WTC11 (cell line): ENCODE measurements at regions not wholly inside any gene's neighbourhood (a gene's known extent, or its start where the extent isn't known, plus 50 kb on each side); places are given as distances from the start of the nearest gene placed in this dataset.

ENCODE experiments used
- ATAC-seq: fragments of 200-7000 bp; cut with Tn5 transposase; 2 replicates; pipeline ENCODE4 v1.10.0; 2021; ENCODE audit warnings: mild to moderate bottlenecking, moderate library complexity
- CTCF ChIA-PET: fragments of 300-600 bp; sonication (Branson Sonifier 250); formaldehyde crosslinking; loops from one replicate; lab custom pipeline; 2021; ENCODE audit warnings: antibody characterized with exemption; lab: Charles Lee
- POLR2A ChIA-PET: fragments of 350-600 bp; sonication (Branson Sonifier 250); formaldehyde crosslinking; loops from one replicate; lab custom pipeline; 2021; ENCODE audit warnings: antibody characterized with exemption; lab: Charles Lee
- DNase-seq: peaks from one replicate; pipeline ENCODE4 v3.0.0; 2021; ENCODE audit warnings: low spot score
- H3K27ac Mint-ChIP-seq: 2 replicates; pipeline ENCODE4 v1.8.0; 2021; ENCODE audit warnings: mixed read lengths
- H3K27me3 Mint-ChIP-seq: 2 replicates; pipeline ENCODE4 v1.8.0; 2021; ENCODE audit warnings: low read depth, mild to moderate bottlenecking, moderate library complexity, mixed read lengths
- H3K36me3 Mint-ChIP-seq: 2 replicates; pipeline ENCODE4 v1.8.0; 2021; ENCODE audit warnings: mixed read lengths
- H3K4me1 Mint-ChIP-seq: 2 replicates; pipeline ENCODE4 v1.8.0; 2022; ENCODE audit warnings: mixed read lengths
- H3K4me3 Mint-ChIP-seq: 2 replicates; pipeline ENCODE4 v1.8.0; 2021; ENCODE audit warnings: mild to moderate bottlenecking, moderate library complexity, mixed read lengths
- H3K9me3 Mint-ChIP-seq: 2 replicates; pipeline ENCODE4 v1.8.0; 2021; ENCODE audit warnings: mixed read lengths
- CREM ChIP-seq: sonication (generic); formaldehyde crosslinking; IDR thresholded peaks from 2 replicates; pipeline ENCODE4 v1.8.1; 2022; ENCODE audit warnings: mild to moderate bottlenecking, missing genetic modification reagents, moderate library complexity
- EMX1 ChIP-seq: fragments of 250-450 bp; sonication (Bioruptor Pico); IDR thresholded peaks from 2 replicates; pipeline ENCODE4 v1.8.0; 2021; ENCODE audit warnings: mild to moderate bottlenecking
- GABPB1 ChIP-seq: sonication (generic); formaldehyde crosslinking; IDR thresholded peaks from 2 replicates; pipeline ENCODE4 v1.8.1; 2023; ENCODE audit warnings: mild to moderate bottlenecking, missing genetic modification reagents
- HMGA2 ChIP-seq: fragments of 250-450 bp; sonication (Bioruptor Pico); IDR thresholded peaks from 2 replicates; pipeline ENCODE4 v1.4.0; 2021; ENCODE audit warnings: mild to moderate bottlenecking, moderate library complexity
- NFE2L1 ChIP-seq: sonication (generic); formaldehyde crosslinking; IDR thresholded peaks from 2 replicates; pipeline ENCODE4 v1.8.1; 2023; ENCODE audit warnings: missing genetic modification reagents
- NR3C1 ChIP-seq: sonication (generic); formaldehyde crosslinking; conservative IDR thresholded peaks from 2 replicates; pipeline ENCODE4 v1.8.1; 2023; ENCODE audit warnings: low read depth, mild to moderate bottlenecking, missing genetic modification reagents
- RELA ChIP-seq: sonication (generic); formaldehyde crosslinking; IDR thresholded peaks from 2 replicates; pipeline ENCODE4 v1.8.1; 2022; ENCODE audit warnings: missing genetic modification reagents, mild to moderate bottlenecking, borderline replicate concordance
- RORB ChIP-seq: fragments of 250-450 bp; sonication (Bioruptor Pico); IDR thresholded peaks from 2 replicates; pipeline ENCODE4 v1.9.0; 2021; ENCODE audit warnings: mild to moderate bottlenecking
- SOX15 ChIP-seq: fragments of 250-450 bp; sonication (Bioruptor Pico); IDR thresholded peaks from 2 replicates; pipeline ENCODE4 v1.9.0; 2021; ENCODE audit warnings: mild to moderate bottlenecking
- SP1 ChIP-seq: sonication (generic); formaldehyde crosslinking; conservative IDR thresholded peaks from 2 replicates; pipeline ENCODE4 v1.8.1; 2022; ENCODE audit warnings: missing genetic modification reagents
- TEAD4 ChIP-seq: sonication (generic); formaldehyde crosslinking; IDR thresholded peaks from 2 replicates; pipeline ENCODE4 v1.8.0; 2022; ENCODE audit warnings: mild to moderate bottlenecking, missing genetic modification reagents
- ZNF138 ChIP-seq: sonication (generic); formaldehyde crosslinking; conservative IDR thresholded peaks from 2 replicates; pipeline ENCODE4 v1.8.1; 2022; ENCODE audit warnings: mild to moderate bottlenecking, moderate library complexity, missing genetic modification reagents
- ZNF219 ChIP-seq: sonication (generic); formaldehyde crosslinking; IDR thresholded peaks from 2 replicates; pipeline ENCODE4 v1.8.0; 2023; ENCODE audit warnings: missing genetic modification reagents, mild to moderate bottlenecking, borderline replicate concordance
- ZNF263 ChIP-seq: sonication (generic); formaldehyde crosslinking; IDR thresholded peaks from 2 replicates; pipeline ENCODE4 v1.8.1; 2022; ENCODE audit warnings: low read depth, mild to moderate bottlenecking, moderate library complexity, missing genetic modification reagents
- ZNF317 ChIP-seq: sonication (generic); formaldehyde crosslinking; IDR thresholded peaks from 2 replicates; pipeline ENCODE4 v1.8.1; 2023; ENCODE audit warnings: low read depth, mild to moderate bottlenecking, moderate library complexity, missing genetic modification reagents, borderline replicate concordance
- ZNF396 ChIP-seq: fragments of 250-450 bp; sonication (Bioruptor Pico); IDR thresholded peaks from 2 replicates; pipeline ENCODE4 v1.8.0; 2021; ENCODE audit warnings: mild to moderate bottlenecking, moderate library complexity, borderline replicate concordance
- ZNF671 ChIP-seq: fragments of 250-450 bp; sonication (Bioruptor Pico); IDR thresholded peaks from 2 replicates; pipeline ENCODE4 v1.8.0; 2021; ENCODE audit warnings: mild to moderate bottlenecking
- TF ChIP-seq, protein P1 (sequence below): sonication (generic); formaldehyde crosslinking; IDR thresholded peaks from 2 replicates; pipeline ENCODE4 v1.8.0; 2022; ENCODE audit warnings: missing genetic modification reagents
- TF ChIP-seq, protein P2 (sequence below): sonication (generic); formaldehyde crosslinking; IDR thresholded peaks from 2 replicates; pipeline ENCODE4 v1.8.1; 2023; ENCODE audit warnings: mild to moderate bottlenecking, missing genetic modification reagents, moderate library complexity
- TF ChIP-seq, protein P3 (sequence below): fragments of 250-450 bp; sonication (Bioruptor Pico); IDR thresholded peaks from 2 replicates; pipeline ENCODE4 v1.8.0; 2021; ENCODE audit warnings: mild to moderate bottlenecking

DNA sequence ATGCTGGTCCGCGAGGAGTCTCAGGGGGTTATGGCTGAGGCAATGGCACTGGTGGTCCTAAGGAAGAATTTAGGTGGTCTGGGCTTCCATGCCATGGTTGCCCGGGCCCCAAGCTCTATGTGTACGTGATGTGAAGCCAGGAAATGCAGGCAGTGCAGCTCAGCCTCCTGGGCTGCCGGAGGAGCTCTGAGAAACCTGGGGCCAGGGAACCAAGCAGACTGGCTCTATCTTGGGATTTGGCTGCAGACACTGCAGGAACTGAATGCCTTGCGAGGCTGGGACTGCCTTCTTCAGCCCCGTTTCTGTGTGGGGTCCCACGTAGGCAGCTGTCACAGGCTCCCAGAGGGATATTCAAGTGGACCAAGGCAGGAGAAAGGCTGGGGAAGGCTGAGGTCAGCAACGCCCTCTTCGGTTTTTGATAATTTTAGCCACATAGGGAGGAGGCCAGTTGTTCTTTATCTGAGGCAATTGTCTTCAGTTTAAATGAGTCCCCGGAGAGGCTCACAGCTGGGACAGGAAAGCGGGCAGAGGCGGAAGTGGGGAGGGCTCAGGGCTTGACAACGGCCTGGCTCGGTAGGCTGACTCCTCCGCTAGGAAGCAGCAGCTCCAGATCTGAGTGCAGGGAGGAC lies 77.7 kb downstream of the RHOB start:
- peaks cover 7% of the 10 kb centered on the region for H3K4me1 Mint-ChIP-seq
- DNase-seq (no peak), ATAC-seq (no peak; the same call in 1 of the 2 replicates)
- POLR2A ChIA-PET = no interaction called here
- H3K9me3 Mint-ChIP-seq = no peaks in the 10 kb centered on the region
- H3K4me3 Mint-ChIP-seq = no peak overlapping the region
- no peaks in the 10 kb centered on the region for H3K36me3 Mint-ChIP-seq
- H3K27me3 Mint-ChIP-seq = no peaks in the 10 kb centered on the region; the same call in 1 of the 2 replicates
- CTCF ChIA-PET = interaction anchor here (0.7 to 1.4 kb wide), 5 partner anchors 13 to 137 kb away, joined by 3 to 5 read pairs (median 3); no protein-coding TSS in a partner anchor
- no peak overlapping the region for H3K27ac Mint-ChIP-seq
- TF ChIP-seq NFE2L1 (CRISPR knock-in tag) = no peak
- TF ChIP-seq RORB (CRISPR knock-in tag) = no peak
- no peak for TF ChIP-seq ZNF317 (CRISPR knock-in tag)
- no peak for TF ChIP-seq ZNF219
- no peak for TF ChIP-seq ZNF263

DNA sequence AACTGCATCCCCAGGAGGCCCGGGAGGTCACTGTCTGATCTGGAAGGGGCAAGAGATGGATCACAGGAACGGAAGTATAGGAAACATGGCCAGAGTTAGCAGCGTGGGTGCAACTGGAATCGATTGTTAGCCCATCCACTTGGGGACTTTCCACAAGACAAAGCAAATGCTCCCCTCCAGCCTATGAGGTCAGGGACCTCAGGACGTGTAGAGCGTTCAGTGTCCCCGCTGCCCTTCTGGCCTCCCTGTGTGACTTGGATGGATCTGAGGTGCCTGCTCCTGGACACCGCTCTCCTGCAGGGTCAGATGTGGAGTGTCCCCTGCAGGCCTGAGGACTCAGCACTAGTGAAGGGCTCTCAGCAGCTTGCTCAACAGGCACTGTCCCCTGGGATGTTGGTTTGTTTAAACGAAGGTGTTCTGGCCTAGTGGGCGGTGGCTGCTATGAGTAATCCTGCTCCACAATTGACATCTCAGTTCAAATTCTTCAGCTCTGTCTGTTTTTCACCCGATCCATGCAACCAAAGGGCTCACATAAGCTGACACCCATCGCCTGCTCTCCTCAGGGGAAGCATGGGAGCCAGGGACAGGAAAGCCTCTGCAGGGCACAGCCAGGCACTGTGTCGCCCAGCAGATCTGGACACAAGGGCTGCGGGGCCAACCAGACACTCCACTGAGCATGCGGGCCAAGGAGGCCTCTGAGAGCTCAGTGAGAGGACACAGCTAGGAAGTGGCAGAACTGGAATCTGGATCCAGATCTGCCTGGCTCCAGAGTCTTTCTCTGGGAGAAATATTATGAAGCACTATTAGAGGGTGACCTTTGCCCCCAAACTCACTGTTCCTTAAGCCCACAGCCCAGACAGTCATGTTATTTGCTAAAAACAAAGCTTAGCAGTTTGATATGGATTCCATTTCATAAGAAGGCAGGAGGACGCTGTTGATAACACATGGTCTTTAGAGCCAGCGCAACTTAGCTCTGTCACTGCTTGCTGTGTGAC lies 78.5 kb downstream of the RHOB start:
- H3K4me3 Mint-ChIP-seq = no peak overlapping the region

DNA sequence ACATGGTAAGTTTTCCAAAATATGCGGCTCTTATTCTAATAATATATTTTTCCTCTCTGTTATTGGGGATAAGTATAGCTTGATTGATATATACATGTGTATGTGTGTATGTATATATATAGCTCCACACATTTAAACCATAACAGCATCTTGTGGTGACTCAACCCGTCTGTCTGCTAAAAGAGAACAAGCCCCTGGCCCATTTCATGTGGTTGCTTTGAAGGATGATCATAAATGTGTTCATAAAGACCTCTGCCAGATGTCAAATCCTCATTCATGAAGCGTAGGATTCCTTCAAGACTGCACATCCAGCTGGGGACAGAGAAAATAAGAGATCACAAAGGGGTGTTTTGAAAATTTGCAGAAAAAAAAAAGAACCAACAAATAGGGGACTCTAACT lies 79.3 kb downstream of the RHOB start:
- DNase-seq (no peak), ATAC-seq (no peak)
- H3K27me3 Mint-ChIP-seq = no peaks in the 10 kb centered on the region; the same call in 1 of the 2 replicates
- H3K9me3 Mint-ChIP-seq = no peaks in the 10 kb centered on the region
- ChIA-PET CTCF (no interaction called here), POLR2A (interaction anchor here (0.6 to 0.7 kb wide), 2 partner anchors 30 to 84 kb away, joined by 3 to 17 read pairs; no protein-coding TSS in a partner anchor)
- H3K36me3 Mint-ChIP-seq = no peaks in the 10 kb centered on the region
- TF ChIP-seq ZNF138 (no peak), TEAD4 (CRISPR knock-in tag) (no peak), RELA (no peak), ZNF396 (no peak), CREM (CRISPR knock-in tag) (no peak), SP1 (no peak), HMGA2 (CRISPR knock-in tag) (no peak), EMX1 (CRISPR knock-in tag) (no peak), SOX15 (CRISPR knock-in tag) (no peak)
- TF ChIP-seq, protein P1, sequence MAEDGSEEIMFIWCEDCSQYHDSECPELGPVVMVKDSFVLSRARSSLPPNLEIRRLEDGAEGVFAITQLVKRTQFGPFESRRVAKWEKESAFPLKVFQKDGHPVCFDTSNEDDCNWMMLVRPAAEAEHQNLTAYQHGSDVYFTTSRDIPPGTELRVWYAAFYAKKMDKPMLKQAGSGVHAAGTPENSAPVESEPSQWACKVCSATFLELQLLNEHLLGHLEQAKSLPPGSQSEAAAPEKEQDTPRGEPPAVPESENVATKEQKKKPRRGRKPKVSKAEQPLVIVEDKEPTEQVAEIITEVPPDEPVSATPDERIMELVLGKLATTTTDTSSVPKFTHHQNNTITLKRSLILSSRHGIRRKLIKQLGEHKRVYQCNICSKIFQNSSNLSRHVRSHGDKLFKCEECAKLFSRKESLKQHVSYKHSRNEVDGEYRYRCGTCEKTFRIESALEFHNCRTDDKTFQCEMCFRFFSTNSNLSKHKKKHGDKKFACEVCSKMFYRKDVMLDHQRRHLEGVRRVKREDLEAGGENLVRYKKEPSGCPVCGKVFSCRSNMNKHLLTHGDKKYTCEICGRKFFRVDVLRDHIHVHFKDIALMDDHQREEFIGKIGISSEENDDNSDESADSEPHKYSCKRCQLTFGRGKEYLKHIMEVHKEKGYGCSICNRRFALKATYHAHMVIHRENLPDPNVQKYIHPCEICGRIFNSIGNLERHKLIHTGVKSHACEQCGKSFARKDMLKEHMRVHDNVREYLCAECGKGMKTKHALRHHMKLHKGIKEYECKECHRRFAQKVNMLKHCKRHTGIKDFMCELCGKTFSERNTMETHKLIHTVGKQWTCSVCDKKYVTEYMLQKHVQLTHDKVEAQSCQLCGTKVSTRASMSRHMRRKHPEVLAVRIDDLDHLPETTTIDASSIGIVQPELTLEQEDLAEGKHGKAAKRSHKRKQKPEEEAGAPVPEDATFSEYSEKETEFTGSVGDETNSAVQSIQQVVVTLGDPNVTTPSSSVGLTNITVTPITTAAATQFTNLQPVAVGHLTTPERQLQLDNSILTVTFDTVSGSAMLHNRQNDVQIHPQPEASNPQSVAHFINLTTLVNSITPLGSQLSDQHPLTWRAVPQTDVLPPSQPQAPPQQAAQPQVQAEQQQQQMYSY (CRISPR knock-in tag) = no peak
- TF ChIP-seq, protein P2, sequence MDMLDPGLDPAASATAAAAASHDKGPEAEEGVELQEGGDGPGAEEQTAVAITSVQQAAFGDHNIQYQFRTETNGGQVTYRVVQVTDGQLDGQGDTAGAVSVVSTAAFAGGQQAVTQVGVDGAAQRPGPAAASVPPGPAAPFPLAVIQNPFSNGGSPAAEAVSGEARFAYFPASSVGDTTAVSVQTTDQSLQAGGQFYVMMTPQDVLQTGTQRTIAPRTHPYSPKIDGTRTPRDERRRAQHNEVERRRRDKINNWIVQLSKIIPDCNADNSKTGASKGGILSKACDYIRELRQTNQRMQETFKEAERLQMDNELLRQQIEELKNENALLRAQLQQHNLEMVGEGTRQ (CRISPR knock-in tag) = no peak
- TF ChIP-seq, protein P3, sequence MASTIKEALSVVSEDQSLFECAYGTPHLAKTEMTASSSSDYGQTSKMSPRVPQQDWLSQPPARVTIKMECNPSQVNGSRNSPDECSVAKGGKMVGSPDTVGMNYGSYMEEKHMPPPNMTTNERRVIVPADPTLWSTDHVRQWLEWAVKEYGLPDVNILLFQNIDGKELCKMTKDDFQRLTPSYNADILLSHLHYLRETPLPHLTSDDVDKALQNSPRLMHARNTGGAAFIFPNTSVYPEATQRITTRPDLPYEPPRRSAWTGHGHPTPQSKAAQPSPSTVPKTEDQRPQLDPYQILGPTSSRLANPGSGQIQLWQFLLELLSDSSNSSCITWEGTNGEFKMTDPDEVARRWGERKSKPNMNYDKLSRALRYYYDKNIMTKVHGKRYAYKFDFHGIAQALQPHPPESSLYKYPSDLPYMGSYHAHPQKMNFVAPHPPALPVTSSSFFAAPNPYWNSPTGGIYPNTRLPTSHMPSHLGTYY (CRISPR knock-in tag) = no peak
- no peak overlapping the region for H3K4me3 Mint-ChIP-seq
- H3K27ac Mint-ChIP-seq = no peak overlapping the region
- peaks cover 9% of the 10 kb centered on the region for H3K4me1 Mint-ChIP-seq

More for the DNA sequence above, 78.5 kb downstream of the RHOB start:
- CTCF ChIA-PET = interaction anchor here (1.1 to 1.4 kb wide), 3 partner anchors 12 to 38 kb away, joined by 3 to 5 read pairs (median 4); no protein-coding TSS in a partner anchor
- no peak overlapping the region for H3K27ac Mint-ChIP-seq
- H3K4me1 Mint-ChIP-seq = peaks cover 8% of the 10 kb centered on the region
- DNase-seq = no peak
- H3K9me3 Mint-ChIP-seq = no peaks in the 10 kb centered on the region
- TF ChIP-seq ZNF671 (CRISPR knock-in tag) (no peak), NR3C1 (CRISPR knock-in tag) (no peak), GABPB1 (CRISPR knock-in tag) (peak; percentile 73)
- TF ChIP-seq, all 79 proteins: peak for 1
- no peak; the same call in 1 of the 2 replicates for ATAC-seq
- Mint-ChIP-seq H3K27me3 (no peaks in the 10 kb centered on the region; the same call in 1 of the 2 replicates), H3K36me3 (no peaks in the 10 kb centered on the region)
- POLR2A ChIA-PET = interaction anchor here (0.6 kb wide), 2 partner anchors 12 to 84 kb away, joined by 4 to 17 read pairs; no protein-coding TSS in a partner anchor
